Thyroid gland (tissue), 4 donors: ENCODE measurements at regions not wholly inside any gene's neighbourhood (a gene's known extent, or its start where the extent isn't known, plus 50 kb on each side); places are given as distances from the start of the nearest gene placed in this dataset.

ENCODE experiments used
- DNase-seq, 2 donors: peaks; one replicate each; pipeline ENCODE4 v3.0.0-alpha.2; 2019
- H3K27ac ChIP-seq, 3 donors: fragments of 200-600 bp; sonication (generic); 1 replicate in 2 of 3; 2 replicates in 1 of 3; pipeline ENCODE4 v1.5.1; 2016 to 2019; ENCODE audit warnings: mild to moderate bottlenecking in 1 of 3, moderate library complexity in 1 of 3
- H3K27me3 ChIP-seq: fragments of 200-600 bp; sonication (generic); one replicate; pipeline ENCODE4 v1.5.1; 2019
- H3K36me3 ChIP-seq, 2 donors: fragments of 200-600 bp; sonication (generic); one replicate each; pipeline ENCODE4 v1.5.1; 2016 to 2019
- H3K4me1 ChIP-seq, 2 donors: fragments of 200-600 bp; sonication (generic); one replicate each; pipeline ENCODE4 v1.5.1; 2017 to 2019
- H3K4me3 ChIP-seq, 3 donors: fragments of 200-600 bp; sonication (generic); replicated peaks in 1 of 3; 1 replicate in 2 of 3; 2 replicates in 1 of 3; pipeline ENCODE4 v1.5.1; 2016; ENCODE audit warnings: mild to moderate bottlenecking in 1 of 3
- H3K9me3 ChIP-seq: fragments of 200-600 bp; sonication (generic); one replicate; pipeline ENCODE4 v1.5.1; 2017
- CTCF ChIP-seq, 6 experiments: fragments of 200-600 bp in 3 of 6; fragments of 450-650 bp in 3 of 6; sonication (generic) in 3 of 6; IDR thresholded peaks; one replicate each; pipeline ENCODE4 v1.5.1; 2016 to 2019; ENCODE audit warnings: antibody characterized with exemption in 6 of 6, mild to moderate bottlenecking in 2 of 6, inconsistent platforms in 1 of 6, moderate library complexity in 1 of 6
- POLR2A ChIP-seq, 2 donors: fragments of 450-650 bp; IDR thresholded peaks; one replicate each; pipeline ENCODE4 v1.6.1; 2017; ENCODE audit warnings: antibody characterized with exemption in 2 of 2, mild to moderate bottlenecking in 2 of 2, moderate library complexity in 1 of 2
- WGBS, 2 donors: methylation state at CpG; one replicate each; pipeline ENCODE4 v1.1.5; 2017; 5-methylcytosine and 5-hydroxymethylcytosine counted together
- intact Hi-C: fragments of 100-400 bp; cut with DNase I; formaldehyde crosslinking; loops from one replicate; pipeline ENCODE4 v1.15.1; 2023

GRCh38 chr13:39970177-39970846 lies 314.9 kb downstream of the COG6 start:
- no peaks in the 10 kb centered on the region for H3K9me3 ChIP-seq
- TF ChIP-seq POLR2A (IDR thresholded peaks at IDR 0.05) (no peak), CTCF (IDR thresholded peaks at IDR 0.05) (no peak)
- H3K4me1 ChIP-seq = peaks cover 0 to under 1% of the 10 kb centered on the region in 2 donors
- H3K36me3 ChIP-seq = no peaks in the 10 kb centered on the region
- no peaks in the 10 kb centered on the region for H3K27me3 ChIP-seq
- no peak overlapping the region for H3K27ac ChIP-seq
- DNase-seq = no peak
- intact Hi-C loops = no loop called here
- 64 to 71% methylated on average over 6 of the region's 6 CpGs for WGBS, 2 donors
- H3K4me3 ChIP-seq = no peak overlapping the region

- Histone ChIP-seq H3K4me3 (no peak overlapping the region), H3K4me1 (no peaks in the 10 kb centered on the region), H3K27me3 (no peaks in the 10 kb centered on the region), H3K27ac (no peak overlapping the region), H3K36me3 (no peaks in the 10 kb centered on the region), H3K9me3 (no peaks in the 10 kb centered on the region)
- no peak for DNase-seq
- intact Hi-C loops = no loop called here
- no peak for TF ChIP-seq POLR2A (IDR thresholded peaks at IDR 0.05)
- TF ChIP-seq CTCF (IDR thresholded peaks at IDR 0.05) = no peak
- 96 to 98% methylated on average over 3 of the region's 3 CpGs for WGBS, 2 donors
These were observed 316.1 kb downstream of the COG6 start for GRCh38 chr13:39971526-39971925.

GRCh38 chr13:39976481-39976880 lies 321.0 kb downstream of the COG6 start:
- no peak for DNase-seq
- H3K4me3 ChIP-seq = no peak overlapping the region
- no peaks in the 10 kb centered on the region for H3K27me3 ChIP-seq
- no peaks in the 10 kb centered on the region for H3K36me3 ChIP-seq
- H3K4me1 ChIP-seq = no peaks in the 10 kb centered on the region
- WGBS, 2 donors = 89 to 93% methylated on average over 6 of the region's 6 CpGs
- intact Hi-C loops = no loop called here
- TF ChIP-seq POLR2A (IDR thresholded peaks at IDR 0.05) (no peak), CTCF (IDR thresholded peaks at IDR 0.05) (no peak)
- no peak overlapping the region for H3K27ac ChIP-seq
- H3K9me3 ChIP-seq = no peaks in the 10 kb centered on the region

GRCh38 chr13:39981056-39981455 lies 325.6 kb downstream of the COG6 start:
- Histone ChIP-seq H3K27me3 (no peaks in the 10 kb centered on the region), H3K27ac (no peak overlapping the region), H3K36me3 (no peaks in the 10 kb centered on the region), H3K9me3 (no peaks in the 10 kb centered on the region), H3K4me3 (no peak overlapping the region), H3K4me1 (no peaks in the 10 kb centered on the region)
- TF ChIP-seq POLR2A (IDR thresholded peaks at IDR 0.05) = no peak
- TF ChIP-seq CTCF (IDR thresholded peaks at IDR 0.05) = no peak
- DNase-seq = no peak
- intact Hi-C loops = no loop called here

DNA sequence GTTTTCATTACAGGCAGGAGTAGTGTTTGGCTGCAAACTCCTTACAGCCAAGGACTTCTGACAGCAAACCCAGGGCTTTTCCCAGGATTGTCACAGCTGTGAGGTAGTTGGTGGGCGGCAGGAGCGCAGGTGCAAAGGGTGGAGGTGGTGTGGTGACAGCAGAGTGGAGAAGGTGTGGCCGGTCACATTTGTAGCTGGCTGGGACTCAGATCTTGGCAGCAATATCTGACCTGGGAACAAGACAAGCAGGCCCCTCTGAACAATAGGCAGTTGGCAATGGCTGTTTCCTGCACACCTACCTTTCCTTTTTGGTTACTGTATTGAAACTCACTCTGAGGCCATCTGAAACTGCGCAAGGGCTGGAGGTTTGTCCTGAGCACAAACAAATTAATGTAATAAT lies 327.3 kb downstream of the COG6 start:
- Histone ChIP-seq H3K9me3 (no peaks in the 10 kb centered on the region), H3K36me3 (no peaks in the 10 kb centered on the region), H3K4me3 (no peak overlapping the region), H3K4me1 (no peaks in the 10 kb centered on the region), H3K27me3 (no peaks in the 10 kb centered on the region), H3K27ac (no peak overlapping the region)
- intact Hi-C loops = no loop called here
- TF ChIP-seq POLR2A (IDR thresholded peaks at IDR 0.05) (no peak), CTCF (IDR thresholded peaks at IDR 0.05) (no peak)
- WGBS, 2 donors = 70 to 91% methylated on average over 4 of the region's 4 CpGs
- no peak for DNase-seq
